DMS 273 treated with DMSO at 0.1 percent for 48 hours (cell line): ENCODE measurements at regions not wholly inside any gene's neighbourhood (a gene's known extent, or its start where the extent isn't known, plus 50 kb on each side); places are given as distances from the start of the nearest gene placed in this dataset.

Experiments
- DNase-seq: peaks from one replicate; lab custom pipeline; 2025; lab: John Stamatoyannopoulos, UW

DNA sequence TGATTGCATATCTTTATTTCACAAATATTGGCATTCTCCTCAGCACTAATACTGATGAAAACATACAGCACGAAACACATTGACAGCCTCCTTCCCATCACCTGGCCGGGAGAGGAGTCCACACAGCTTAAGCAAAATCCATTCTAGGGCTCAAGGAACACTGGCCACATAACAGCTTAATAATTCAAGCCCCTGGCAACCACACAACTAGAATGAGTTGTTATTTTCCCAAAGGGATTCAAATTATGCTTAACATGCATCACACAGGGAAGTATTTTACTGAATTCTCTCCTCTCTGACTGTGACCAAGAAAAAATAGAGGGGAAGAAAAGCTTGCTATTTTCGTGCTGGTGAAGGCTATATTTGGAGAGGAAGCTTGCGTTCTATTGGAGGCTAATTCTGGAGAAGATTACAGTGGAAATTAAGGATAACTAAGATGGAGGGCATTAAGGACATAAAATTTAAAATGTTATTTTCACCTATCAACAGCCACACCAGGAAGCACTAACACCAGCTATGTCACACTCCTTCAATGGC lies 198.5 kb downstream of the ADGRG6 start:
- no peak for DNase-seq

DNA sequence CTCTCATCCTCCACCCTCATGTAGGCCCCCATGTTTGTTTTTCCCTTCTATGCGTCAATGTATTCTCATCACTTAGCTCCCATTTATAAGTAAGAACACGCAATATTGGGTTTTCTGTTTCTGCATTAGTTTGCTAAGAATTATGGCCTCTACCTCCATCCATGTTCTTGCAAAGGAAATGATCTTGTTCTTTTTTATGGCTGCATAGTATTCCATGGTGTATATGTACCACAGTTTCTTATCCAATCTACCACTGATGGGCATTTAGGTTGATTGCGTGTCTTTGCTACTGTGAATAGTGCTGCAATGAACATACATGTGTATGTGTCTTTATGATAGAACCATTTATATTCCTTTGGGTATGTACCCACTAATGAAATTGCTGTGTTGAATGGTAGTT lies 200.0 kb downstream of the ADGRG6 start:
- no peak for DNase-seq

- DNase-seq: no peak
These were observed 205.3 kb downstream of the ADGRG6 start for GRCh38 chr6:142507065-142507464.

DNA sequence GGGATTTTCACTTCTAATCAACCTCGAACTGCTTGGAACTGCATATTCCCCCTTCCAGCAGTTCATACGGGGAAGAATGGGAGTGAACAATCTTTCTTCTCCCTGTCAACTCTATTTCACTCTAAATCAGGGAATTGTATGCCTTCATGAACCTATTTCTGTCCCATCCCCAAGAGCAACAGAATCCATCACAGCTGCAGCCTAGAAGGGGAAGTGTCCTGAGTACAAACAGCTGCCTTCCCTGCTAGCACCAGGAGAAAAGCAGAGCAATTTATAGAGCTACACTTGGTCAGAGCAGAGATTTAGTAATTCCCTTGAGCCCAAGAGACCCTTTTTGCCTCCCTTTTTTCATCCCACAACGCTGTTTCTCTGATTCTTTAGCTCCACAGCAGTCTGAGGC lies 208.4 kb downstream of the ADGRG6 start:
- no peak for DNase-seq

DNA sequence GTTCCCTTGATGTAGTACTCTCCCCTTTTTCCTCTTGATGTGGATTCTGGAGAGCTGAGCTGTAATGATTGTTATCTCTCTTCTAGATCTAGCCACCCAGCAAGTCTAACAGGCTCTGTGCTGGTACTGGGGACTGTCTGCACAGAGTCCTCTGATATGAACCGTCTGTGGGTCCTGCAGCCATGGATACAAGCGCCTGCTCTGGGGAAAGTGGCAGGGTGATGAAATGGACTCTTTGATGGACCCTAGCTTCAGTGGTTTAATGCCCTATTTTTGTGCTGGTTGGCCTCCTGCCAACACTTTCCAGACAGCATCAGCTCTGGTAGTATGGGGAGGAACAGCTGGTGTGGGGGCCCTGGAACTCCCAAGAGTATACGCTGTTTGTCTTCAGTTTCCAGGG lies 216.3 kb downstream of the ADGRG6 start:
- DNase-seq: peak; percentile 88

GRCh38 chr6:142518761-142519160 lies 217.0 kb downstream of the ADGRG6 start:
- no peak for DNase-seq

DNA sequence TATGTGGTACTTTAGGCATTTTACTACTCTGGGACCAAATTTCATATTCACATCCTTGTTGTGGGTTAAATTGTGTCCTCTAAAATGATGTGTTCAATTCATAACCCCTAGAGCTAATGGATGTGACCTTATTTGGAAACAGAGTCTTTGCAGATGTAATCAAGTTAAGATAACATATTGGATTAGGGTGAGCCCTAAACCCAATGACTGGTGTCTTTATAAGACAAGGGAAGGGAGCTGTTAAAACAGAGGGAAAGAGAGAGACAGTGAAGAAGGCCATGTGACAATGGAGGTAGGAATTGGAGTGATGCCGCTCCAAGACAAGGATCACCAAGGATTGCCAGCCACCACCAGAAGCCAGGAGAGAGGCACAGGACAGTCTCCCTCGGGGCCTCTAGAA lies 220.0 kb downstream of the ADGRG6 start:
- no peak for DNase-seq

DNA sequence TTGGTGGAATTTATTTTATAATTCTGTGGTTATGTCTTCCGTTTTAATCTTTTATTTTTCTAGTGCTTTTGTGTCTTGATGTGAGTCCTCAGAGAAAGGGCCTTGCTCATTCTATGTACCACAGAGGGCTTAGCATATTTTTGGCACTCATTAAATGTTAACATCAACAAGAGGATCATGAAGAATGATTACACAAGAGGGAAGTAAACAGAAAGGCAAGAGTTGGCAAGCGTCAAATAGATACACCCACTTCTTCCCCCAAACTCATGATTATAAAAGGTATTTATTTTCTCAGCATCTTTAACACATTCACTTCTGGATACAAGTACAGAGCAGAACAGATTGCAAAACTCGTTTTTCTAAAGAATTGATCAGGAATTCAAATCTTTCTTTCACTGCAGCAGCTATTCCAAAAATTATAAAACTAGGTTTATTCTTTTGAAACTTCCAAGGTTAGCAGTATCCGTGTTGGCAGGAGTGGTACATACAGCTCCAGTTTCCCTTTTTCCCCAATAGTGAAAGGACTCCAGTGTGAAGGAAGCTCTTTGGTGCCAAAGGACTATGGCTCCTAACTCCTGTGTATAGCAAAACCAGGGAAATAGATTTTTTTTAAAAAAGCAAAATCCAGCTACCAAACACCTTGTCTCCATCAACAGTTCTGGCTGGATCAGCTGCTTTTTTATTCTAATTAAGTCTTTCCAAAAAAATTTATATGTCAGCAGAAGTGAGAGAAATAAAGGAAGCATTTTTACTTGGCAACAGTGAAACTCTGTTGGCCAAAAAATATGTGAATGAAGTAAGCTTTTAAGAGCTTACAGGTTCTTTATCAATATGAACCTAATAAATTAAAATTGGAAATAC lies 221.9 kb downstream of the ADGRG6 start:
- DNase-seq: no peak

DNA sequence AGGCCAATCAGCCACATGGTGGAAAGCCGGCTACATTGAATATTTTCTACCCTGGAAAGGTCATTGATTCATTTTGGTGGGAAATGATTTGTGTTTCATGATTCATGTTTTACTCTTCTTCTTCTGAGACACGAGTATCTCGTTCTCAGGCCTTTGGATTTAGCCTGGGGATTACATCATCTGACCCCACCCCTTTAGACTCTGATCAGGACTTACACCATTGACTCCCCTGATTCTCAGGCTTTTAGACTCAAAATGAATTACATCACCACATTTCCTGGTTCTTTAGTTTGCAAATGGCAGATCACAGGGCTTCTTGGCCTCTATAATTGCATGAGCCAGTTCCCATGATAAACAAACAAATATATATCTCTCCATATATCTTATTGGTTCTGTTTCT lies 228.8 kb downstream of the ADGRG6 start:
- no peak for DNase-seq

- no peak for DNase-seq
These were observed 229.9 kb downstream of the ADGRG6 start for GRCh38 chr6:142531727-142532126.

DNA sequence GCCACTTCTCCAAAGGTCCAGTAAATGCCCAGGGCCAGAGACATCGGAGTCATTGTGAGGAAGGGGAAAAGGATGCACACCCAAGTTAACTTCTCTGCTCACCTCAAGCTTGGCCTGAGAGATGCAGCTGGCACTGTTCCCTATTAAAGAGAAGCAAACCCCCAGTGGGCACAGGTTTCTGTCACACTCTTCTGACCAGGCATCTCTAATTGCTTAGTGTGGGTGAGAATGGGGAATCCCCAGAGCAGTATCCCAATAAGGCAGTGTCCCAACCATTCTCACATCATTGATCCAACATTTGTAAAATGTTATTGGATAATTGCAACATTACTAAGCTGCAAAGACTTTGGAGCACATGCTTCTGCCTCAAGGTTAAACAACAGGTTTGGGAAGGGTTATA lies 232.3 kb downstream of the ADGRG6 start:
- DNase-seq: no peak

- DNase-seq: no peak
These were observed 232.7 kb downstream of the ADGRG6 start for GRCh38 chr6:142534484-142534883.

DNA sequence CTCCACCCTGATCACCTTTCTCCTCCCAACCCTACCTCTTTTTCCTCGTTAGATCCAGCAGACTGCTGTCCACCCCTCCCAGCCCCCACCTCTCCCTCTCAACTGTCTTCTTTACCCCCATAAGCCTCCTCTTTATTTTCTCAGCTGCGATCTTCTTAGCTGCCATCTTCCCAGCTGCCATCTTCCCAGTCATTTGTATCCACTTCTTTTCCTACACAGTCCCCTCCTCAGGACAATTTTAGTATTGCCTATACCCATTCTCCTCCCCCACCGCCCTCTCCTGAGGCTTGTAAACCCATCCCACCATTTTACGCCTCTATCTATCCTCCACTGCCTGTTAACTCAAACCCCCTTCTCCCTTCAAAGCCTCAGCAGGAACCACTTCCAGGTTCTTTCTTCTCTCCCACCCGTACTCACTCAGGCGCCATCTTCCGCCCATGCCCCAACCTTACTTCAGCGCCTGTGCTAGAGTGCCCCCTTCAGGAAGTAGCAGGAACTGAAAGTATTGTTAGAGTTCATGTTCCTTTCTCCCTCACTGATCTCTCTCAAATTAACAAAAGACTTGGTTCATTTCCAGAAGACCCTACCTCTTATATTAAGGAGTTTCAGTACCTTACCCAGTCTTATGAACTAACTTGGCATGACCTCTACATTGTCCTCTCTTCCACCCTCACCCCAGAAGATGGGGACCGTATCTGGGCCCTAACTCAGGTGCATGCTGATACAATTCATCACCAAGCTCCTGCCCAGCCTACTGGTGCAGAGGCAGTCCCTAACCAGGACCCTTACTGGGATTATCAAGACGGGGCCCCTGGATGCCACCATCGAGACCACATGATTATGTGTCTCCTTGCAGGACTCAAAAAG lies 236.0 kb downstream of the ADGRG6 start:
- DNase-seq: peak; percentile 2

- DNase-seq: no peak
These were observed 241.0 kb downstream of the ADGRG6 start for GRCh38 chr6:142542704-142543233.

DNA sequence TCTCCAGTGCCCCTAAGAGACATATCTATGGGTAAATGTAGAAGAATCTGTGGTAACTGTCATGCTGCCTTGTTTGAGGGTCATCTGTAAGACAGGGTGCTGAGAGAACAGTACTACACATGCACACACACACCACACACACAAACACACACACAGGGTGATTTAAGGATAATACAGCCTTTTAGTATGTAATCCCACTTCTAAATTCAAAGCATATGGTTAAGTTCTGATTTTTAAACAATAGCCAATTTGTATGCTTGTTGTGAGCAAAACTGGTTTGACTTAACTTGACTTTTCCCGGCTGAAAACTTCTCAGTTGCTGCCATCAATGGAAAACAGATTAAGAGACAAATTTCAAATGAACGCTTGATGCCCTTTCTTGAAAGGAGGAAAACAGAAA lies 241.8 kb downstream of the ADGRG6 start:
- no peak for DNase-seq

GRCh38 chr6:142544199-142544838 lies 242.5 kb downstream of the ADGRG6 start:
- DNase-seq: no peak

- DNase-seq: no peak
These were observed 243.3 kb downstream of the ADGRG6 start for GRCh38 chr6:142545147-142545546.

DNA sequence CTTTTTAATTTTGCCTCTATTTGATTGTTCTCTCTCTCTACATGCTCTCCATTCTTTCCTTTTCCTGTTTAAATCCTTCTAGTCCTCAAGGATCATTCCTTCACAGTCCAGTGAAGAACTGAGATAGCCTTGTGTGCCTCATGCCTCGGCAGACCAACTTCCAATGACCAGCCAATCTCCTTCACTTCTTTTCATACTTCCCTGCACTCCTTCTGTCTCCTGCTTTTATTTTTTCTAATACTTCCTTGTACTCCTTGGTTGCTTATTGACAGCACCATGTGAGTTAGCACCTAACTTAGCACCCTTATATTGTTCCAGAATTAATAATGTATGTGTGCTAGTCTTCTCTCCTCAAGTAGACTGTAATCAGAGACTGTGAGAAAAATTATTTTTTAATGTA lies 246.8 kb downstream of the ADGRG6 start:
- no peak for DNase-seq

GRCh38 chr6:142550310-142551063 lies 248.7 kb downstream of the ADGRG6 start:
- no peak for DNase-seq

- DNase-seq: peak; percentile 48
These were observed 249.5 kb downstream of the ADGRG6 start for GRCh38 chr6:142551274-142551811.

DNA sequence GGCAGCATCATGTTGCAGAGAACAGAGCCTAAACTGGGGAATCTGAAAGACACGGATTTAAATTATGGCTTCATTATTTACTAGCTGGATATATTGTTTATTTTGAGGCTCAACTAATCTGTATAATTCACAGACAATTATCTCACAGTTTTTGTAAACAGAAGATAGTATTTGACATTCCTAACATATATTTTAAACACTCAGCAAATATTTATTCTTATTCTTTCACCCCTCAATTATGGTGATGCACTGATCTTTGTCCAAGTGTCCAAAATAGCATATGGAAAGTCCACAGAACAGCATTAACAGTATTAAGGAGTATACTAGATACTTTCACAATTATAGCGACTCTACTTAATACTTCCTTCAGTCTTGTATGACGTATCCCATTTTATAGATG lies 257.0 kb downstream of the ADGRG6 start:
- no peak for DNase-seq
